ENCODE measurements at regions not wholly inside any gene's neighbourhood (a gene's known extent, or its start where the extent isn't known, plus 50 kb on each side); places are given as distances from the start of the nearest gene placed in this dataset.

DNA sequence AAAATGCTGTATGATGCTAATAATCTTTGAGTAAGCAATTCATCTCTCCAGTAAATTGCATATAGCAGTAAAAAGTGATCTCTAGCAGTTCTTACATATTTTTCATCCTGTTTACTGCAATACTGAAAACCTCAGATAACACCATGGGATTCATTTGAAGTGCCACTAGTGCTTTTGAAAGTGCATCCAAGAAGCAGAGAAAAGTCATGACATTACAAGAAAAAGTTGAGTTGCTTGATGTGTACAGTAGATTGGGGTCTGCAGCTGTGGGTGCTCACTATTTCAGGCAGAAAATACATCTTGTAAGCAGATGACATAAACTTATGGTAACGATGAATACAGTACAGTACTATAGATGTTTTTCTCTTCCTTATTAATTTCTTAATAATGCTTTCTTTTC is 1984.9 kb upstream of the LRRTM1 start:
- no peak for TF ChIP-seq POLR2A (IDR thresholded peaks at IDR 0.05)
- TF ChIP-seq, protein P1, sequence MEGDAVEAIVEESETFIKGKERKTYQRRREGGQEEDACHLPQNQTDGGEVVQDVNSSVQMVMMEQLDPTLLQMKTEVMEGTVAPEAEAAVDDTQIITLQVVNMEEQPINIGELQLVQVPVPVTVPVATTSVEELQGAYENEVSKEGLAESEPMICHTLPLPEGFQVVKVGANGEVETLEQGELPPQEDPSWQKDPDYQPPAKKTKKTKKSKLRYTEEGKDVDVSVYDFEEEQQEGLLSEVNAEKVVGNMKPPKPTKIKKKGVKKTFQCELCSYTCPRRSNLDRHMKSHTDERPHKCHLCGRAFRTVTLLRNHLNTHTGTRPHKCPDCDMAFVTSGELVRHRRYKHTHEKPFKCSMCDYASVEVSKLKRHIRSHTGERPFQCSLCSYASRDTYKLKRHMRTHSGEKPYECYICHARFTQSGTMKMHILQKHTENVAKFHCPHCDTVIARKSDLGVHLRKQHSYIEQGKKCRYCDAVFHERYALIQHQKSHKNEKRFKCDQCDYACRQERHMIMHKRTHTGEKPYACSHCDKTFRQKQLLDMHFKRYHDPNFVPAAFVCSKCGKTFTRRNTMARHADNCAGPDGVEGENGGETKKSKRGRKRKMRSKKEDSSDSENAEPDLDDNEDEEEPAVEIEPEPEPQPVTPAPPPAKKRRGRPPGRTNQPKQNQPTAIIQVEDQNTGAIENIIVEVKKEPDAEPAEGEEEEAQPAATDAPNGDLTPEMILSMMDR (IDR thresholded peaks at IDR 0.05), result no peak
